ENCODE measurements at regions not wholly inside any gene's neighbourhood (a gene's known extent, or its start where the extent isn't known, plus 50 kb on each side); places are given as distances from the start of the nearest gene placed in this dataset.

GRCh38 chr3:159150180-159150579, 348.3 kb downstream of the MFSD1 start:
- no peak for DNase-seq (ENCODE audit: missing footprints)
- no peak for ATAC-seq
- intact Hi-C loops (cut with DNase I): no loop called here

- intact Hi-C loops (cut with DNase I): no loop called here
- DNase-seq (ENCODE audit: missing footprints): peak; percentile 68
- peak; percentile 48 for ATAC-seq
Observed at GRCh38 chr3:159151130-159151529, 349.3 kb downstream of the MFSD1 start.

GRCh38 chr3:159157275-159157674, 355.4 kb downstream of the MFSD1 start:
- intact Hi-C loops (cut with DNase I): no loop called here
- ATAC-seq (no peak), DNase-seq (ENCODE audit: missing footprints) (no peak)

GRCh38 chr3:159158213-159158612, 356.4 kb downstream of the MFSD1 start:
- DNase-seq (ENCODE audit: missing footprints) (no peak), ATAC-seq (no peak)
- intact Hi-C loops (cut with DNase I): no loop called here

GRCh38 chr3:159158801-159159200, 356.9 kb downstream of the MFSD1 start:
- no peak for ATAC-seq
- intact Hi-C loops (cut with DNase I): no loop called here
- DNase-seq (ENCODE audit: missing footprints): no peak

GRCh38 chr3:159159546-159159945, 357.7 kb downstream of the MFSD1 start:
- intact Hi-C loops (cut with DNase I): no loop called here
- no peak for ATAC-seq
- no peak for DNase-seq (ENCODE audit: missing footprints)

- intact Hi-C loops (cut with DNase I): no loop called here
- ATAC-seq (no peak), DNase-seq (ENCODE audit: missing footprints) (no peak)
Observed at GRCh38 chr3:159163656-159164055, 361.8 kb downstream of the MFSD1 start.

- ATAC-seq: no peak
- no peak for DNase-seq (ENCODE audit: missing footprints)
- intact Hi-C loops (cut with DNase I): no loop called here
Observed at GRCh38 chr3:159165961-159166360, 364.1 kb downstream of the MFSD1 start.

GRCh38 chr3:159166899-159167586, 365.2 kb downstream of the MFSD1 start:
- no peak for DNase-seq (ENCODE audit: missing footprints)
- intact Hi-C loops (cut with DNase I): no loop called here
- ATAC-seq: no peak

- ATAC-seq: no peak
- DNase-seq (ENCODE audit: missing footprints): no peak
Observed at GRCh38 chr3:159168788-159169187, 366.9 kb downstream of the MFSD1 start.

GRCh38 chr3:159169828-159170227, 368.0 kb downstream of the MFSD1 start:
- intact Hi-C loops (cut with DNase I): no loop called here
- ATAC-seq (no peak), DNase-seq (ENCODE audit: missing footprints) (no peak)

More at GRCh38 chr3:159168788-159169187, 366.9 kb downstream of the MFSD1 start:
- intact Hi-C loops (cut with DNase I): no loop called here

- intact Hi-C loops (cut with DNase I): no loop called here
- DNase-seq (ENCODE audit: missing footprints) (no peak), ATAC-seq (no peak)
Observed at GRCh38 chr3:159170436-159171003, 368.7 kb downstream of the MFSD1 start.

- DNase-seq (ENCODE audit: missing footprints) (no peak), ATAC-seq (no peak)
- intact Hi-C loops (cut with DNase I): no loop called here
Observed at GRCh38 chr3:159171333-159171732, 369.5 kb downstream of the MFSD1 start.

GRCh38 chr3:159172473-159172872, 370.6 kb downstream of the MFSD1 start:
- ATAC-seq (no peak), DNase-seq (ENCODE audit: missing footprints) (no peak)
- intact Hi-C loops (cut with DNase I): no loop called here

GRCh38 chr3:159174715-159175692, 373.1 kb downstream of the MFSD1 start:
- no peak for DNase-seq (ENCODE audit: missing footprints)
- intact Hi-C loops (cut with DNase I): no loop called here
- ATAC-seq: no peak

- intact Hi-C loops (cut with DNase I): no loop called here
- DNase-seq (ENCODE audit: missing footprints): no peak
- no peak for ATAC-seq
Observed at GRCh38 chr3:159178209-159178897, 376.5 kb downstream of the MFSD1 start.

- ATAC-seq: no peak
- no peak for DNase-seq (ENCODE audit: missing footprints)
- intact Hi-C loops (cut with DNase I): no loop called here
Observed at GRCh38 chr3:159182961-159183360, 381.1 kb downstream of the MFSD1 start.

GRCh38 chr3:159185443-159186050, 383.7 kb downstream of the MFSD1 start:
- intact Hi-C loops (cut with DNase I): no loop called here
- no peak for DNase-seq (ENCODE audit: missing footprints)
- no peak for ATAC-seq

GRCh38 chr3:159186581-159186980, 384.7 kb downstream of the MFSD1 start:
- ATAC-seq: no peak
- intact Hi-C loops (cut with DNase I): no loop called here
- DNase-seq (ENCODE audit: missing footprints): no peak
